ENCODE measurements at regions not wholly inside any gene's neighbourhood (a gene's known extent, or its start where the extent isn't known, plus 50 kb on each side); places are given as distances from the start of the nearest gene placed in this dataset.
"Not testable (repeated sequence)": the region's sequence is repeated elsewhere in the genome, so short reads cannot be mapped to it uniquely, and the experiment has no call there.

- DNase-seq (ENCODE audit: low spot score), result no peak
These were observed 316.9 kb downstream of the JRKL start for GRCh38 chr11:96706761-96707160.

DNA sequence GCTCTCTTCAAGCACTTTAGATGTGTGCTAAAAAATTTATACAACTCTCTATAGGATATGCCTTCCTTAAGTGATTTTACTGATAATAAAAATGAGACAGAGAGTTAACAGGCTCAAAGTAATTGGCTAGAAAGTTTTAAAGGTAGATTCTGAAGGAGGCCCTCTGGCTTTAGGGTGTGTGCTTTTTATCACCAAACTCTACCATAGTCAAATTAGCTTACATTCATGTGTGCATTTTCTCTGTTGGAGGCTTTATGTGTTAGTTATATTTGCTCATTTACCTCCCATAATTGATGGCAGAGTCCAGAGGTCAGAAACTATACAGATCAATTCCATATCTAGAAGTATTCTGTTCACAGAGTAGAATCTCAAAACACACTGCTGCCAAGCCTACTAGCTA lies 317.5 kb downstream of the JRKL start:
- DNase-seq (ENCODE audit: low spot score), result no peak

GRCh38 chr11:96708219-96708878 lies 318.5 kb downstream of the JRKL start:
- no peak for DNase-seq (ENCODE audit: low spot score)

GRCh38 chr11:96713301-96713700 lies 323.5 kb downstream of the JRKL start:
- no peak for DNase-seq (ENCODE audit: low spot score)

DNA sequence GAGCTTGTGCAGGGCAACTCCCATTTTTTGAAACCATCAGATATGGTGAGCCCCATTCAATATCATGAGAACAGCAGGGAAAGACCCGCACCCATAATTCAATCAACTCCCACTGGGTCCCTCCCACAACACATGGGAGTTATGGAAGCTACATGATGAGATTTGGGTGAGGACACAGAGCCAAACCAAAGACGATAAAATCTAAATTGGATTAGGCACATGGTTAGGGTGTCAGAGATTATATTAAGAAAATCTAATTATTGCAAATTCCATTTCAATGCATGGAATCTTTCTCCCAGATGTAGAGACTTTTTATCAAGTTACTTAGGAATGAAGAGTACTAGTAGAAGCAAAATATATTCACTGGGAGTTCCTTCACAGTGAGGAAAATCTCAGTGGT lies 324.9 kb downstream of the JRKL start:
- DNase-seq (ENCODE audit: low spot score), result no peak

GRCh38 chr11:96715208-96715607 lies 325.4 kb downstream of the JRKL start:
- no peak for DNase-seq (ENCODE audit: low spot score)

GRCh38 chr11:96736601-96737000 lies 346.8 kb downstream of the JRKL start:
- DNase-seq (ENCODE audit: low spot score), result no peak

GRCh38 chr11:96738311-96738710 lies 348.5 kb downstream of the JRKL start:
- DNase-seq (ENCODE audit: low spot score), result no peak

DNA sequence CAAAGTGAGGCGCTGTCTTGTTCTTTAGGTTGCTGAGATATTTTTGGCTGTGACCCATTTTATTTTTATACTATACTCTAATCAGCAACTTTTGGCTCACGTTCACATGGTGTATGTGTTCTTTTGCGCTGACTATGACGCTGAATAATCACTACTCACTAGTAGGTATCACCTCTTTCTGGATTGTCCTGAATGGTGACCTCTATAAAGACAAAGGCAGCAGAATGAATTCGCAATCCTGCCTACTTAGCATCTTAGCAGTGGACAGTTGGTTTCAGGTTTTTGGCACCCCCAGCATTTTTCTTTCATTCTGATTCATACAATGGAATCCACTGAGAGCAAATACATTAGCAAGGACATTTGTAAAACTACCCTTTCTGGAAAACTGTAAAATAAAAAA lies 351.3 kb downstream of the JRKL start:
- DNase-seq (ENCODE audit: low spot score), result no peak

DNA sequence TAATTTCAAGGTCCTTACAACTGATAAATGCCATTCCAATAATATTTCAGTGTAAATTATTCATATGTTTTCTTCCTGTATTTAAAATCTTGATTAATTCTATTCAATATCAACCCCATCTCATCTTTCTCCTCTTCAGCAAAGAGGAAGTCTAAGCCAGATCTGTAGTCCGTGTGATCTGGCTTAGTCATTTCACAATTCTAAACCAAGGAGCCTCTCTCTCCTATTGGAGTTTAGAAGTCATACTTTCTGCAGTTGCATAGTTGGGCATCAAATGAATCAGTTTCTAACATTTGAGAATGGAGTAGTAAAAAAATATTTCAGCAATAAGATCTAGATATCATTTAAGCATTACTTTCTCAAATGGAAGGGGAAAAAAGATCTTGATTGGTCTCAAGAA lies 354.9 kb downstream of the JRKL start:
- DNase-seq (ENCODE audit: low spot score), result no peak

GRCh38 chr11:96748639-96749370 lies 359.0 kb downstream of the JRKL start:
- no peak for DNase-seq (ENCODE audit: low spot score)

- DNase-seq (ENCODE audit: low spot score), result not testable (repeated sequence)
These were observed 362.0 kb downstream of the JRKL start for GRCh38 chr11:96751807-96752206.

DNA sequence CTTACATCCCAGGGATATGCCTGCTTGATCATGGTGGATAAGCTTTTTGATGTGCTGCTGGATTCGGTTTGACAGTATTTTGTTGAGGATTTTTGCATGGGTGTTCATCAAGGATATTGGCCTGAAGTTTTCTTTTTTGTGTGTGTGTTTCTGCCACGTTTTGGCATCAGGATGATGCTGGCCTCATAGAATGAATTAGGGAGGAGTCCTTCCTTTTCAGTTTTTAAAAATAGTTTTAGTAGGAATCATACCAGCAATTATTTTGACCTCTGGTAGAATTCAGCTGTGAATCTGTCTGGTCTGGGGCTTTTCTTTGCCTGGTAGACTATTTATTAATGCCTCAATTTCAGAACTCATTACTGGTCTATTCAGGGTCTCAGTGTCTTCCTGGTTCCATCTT lies 362.4 kb downstream of the JRKL start:
- DNase-seq (ENCODE audit: low spot score), result no peak

- no peak for DNase-seq (ENCODE audit: low spot score)
These were observed 364.2 kb downstream of the JRKL start for GRCh38 chr11:96753997-96754396.

- no peak for DNase-seq (ENCODE audit: low spot score)
These were observed 365.4 kb downstream of the JRKL start for GRCh38 chr11:96755209-96755608.

- no peak for DNase-seq (ENCODE audit: low spot score)
These were observed 365.9 kb downstream of the JRKL start for GRCh38 chr11:96755752-96756151.

DNA sequence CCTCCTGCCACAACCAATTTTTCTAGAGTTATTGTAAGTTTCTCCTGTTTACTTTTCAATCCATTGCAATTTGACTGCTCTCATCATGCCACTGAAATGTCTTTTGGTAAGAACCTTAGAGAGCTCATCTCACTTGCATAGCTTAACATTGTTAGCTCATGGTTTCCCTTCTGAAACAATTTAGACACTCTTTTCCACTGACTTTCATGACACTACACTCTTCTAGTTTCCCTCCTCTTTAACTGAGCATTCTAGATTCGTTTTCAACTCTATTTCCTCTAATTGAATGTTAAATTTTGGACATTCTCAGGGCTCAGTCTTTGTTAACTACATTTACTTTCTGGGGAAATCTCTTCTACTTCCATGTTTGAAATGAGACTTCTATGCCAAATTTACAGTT lies 369.1 kb downstream of the JRKL start:
- DNase-seq (ENCODE audit: low spot score), result no peak

- no peak for DNase-seq (ENCODE audit: low spot score)
These were observed 370.5 kb downstream of the JRKL start for GRCh38 chr11:96760306-96760705.

- no peak for DNase-seq (ENCODE audit: low spot score)
These were observed 371.0 kb downstream of the JRKL start for GRCh38 chr11:96760815-96761214.

GRCh38 chr11:96761451-96761850 lies 371.6 kb downstream of the JRKL start:
- no peak for DNase-seq (ENCODE audit: low spot score)

DNA sequence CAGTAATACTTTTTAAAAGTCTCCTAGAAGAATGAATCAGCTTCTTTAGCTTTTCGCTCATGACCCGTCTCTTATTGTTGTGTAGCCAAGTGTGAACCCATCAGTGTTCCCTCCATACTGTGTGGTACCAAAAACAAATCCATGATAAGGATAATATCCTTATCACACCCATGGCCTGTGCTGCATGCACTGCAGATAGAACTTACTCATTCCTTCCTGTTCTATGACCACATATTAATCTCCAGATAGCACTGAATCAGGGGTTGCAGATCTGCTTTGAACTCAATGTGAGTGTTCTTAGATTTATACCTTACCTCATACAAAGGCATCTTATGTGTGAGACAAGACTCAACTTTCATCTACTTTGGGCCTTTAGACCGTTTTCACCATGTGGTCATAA lies 373.4 kb downstream of the JRKL start:
- no peak for DNase-seq (ENCODE audit: low spot score)

DNA sequence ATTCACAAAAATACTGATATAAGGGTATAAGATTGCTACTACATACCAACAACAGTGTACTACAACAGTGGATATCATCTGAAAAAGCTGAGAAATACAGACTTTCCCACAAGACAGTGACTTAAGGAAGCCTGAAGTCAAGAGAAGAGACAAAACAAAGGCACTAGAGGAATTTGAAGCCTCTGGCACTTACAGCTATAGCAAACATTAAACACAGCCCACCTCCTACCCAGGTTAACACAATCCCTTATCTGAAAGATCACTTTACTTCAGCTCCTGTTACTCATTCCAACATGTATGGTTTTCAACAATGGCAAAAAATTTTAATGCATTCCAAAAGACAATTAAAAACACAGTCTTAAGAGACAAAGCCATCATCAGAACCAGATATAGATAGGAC lies 388.5 kb downstream of the JRKL start:
- DNase-seq (ENCODE audit: low spot score), result no peak

- no peak for DNase-seq (ENCODE audit: low spot score)
These were observed 389.2 kb downstream of the JRKL start for GRCh38 chr11:96779030-96779429.

GRCh38 chr11:96781082-96781481 lies 391.3 kb downstream of the JRKL start:
- no peak for DNase-seq (ENCODE audit: low spot score)

All from hematopoietic multipotent progenitor cell treated with erythropoietin and hydrocortisone succinate and interleukin-3 and kit ligand, for 15 days (in vitro differentiated cells).